ENCODE measurements at regions not wholly inside any gene's neighbourhood (a gene's known extent, or its start where the extent isn't known, plus 50 kb on each side); places are given as distances from the start of the nearest gene placed in this dataset.

- TF ChIP-seq, protein P1, sequence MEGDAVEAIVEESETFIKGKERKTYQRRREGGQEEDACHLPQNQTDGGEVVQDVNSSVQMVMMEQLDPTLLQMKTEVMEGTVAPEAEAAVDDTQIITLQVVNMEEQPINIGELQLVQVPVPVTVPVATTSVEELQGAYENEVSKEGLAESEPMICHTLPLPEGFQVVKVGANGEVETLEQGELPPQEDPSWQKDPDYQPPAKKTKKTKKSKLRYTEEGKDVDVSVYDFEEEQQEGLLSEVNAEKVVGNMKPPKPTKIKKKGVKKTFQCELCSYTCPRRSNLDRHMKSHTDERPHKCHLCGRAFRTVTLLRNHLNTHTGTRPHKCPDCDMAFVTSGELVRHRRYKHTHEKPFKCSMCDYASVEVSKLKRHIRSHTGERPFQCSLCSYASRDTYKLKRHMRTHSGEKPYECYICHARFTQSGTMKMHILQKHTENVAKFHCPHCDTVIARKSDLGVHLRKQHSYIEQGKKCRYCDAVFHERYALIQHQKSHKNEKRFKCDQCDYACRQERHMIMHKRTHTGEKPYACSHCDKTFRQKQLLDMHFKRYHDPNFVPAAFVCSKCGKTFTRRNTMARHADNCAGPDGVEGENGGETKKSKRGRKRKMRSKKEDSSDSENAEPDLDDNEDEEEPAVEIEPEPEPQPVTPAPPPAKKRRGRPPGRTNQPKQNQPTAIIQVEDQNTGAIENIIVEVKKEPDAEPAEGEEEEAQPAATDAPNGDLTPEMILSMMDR (conservative IDR thresholded peaks at IDR 0.05) = no peak
- TF ChIP-seq ZFX (IDR thresholded peaks at IDR 0.05) = no peak
- no peak overlapping the region for H3K27ac ChIP-seq
Measured at GRCh38 chr9:17894501-17895160, 315.8 kb downstream of the SH3GL2 start.

DNA sequence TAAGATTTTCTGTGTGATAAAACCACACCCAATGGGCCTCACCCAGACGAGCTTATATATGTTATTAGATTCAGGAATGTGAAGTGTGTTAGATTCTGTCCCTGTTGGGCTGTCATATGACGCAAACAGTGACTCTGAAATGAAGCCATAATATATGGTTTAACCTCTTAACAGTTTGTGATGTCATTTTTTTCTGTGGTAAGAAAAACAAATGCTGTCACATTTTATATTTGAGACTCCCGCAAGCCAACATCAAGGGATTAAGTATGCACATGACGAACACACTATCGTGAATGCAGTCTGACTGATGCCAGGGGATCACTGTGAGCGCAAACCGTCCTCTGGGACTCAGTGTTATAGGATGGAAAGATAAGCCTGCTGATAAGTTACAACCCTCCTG lies 321.7 kb downstream of the SH3GL2 start:
- TF ChIP-seq ZFX (IDR thresholded peaks at IDR 0.05) = no peak
- TF ChIP-seq, protein P1 (conservative IDR thresholded peaks at IDR 0.05) = no peak
- no peak overlapping the region for H3K27ac ChIP-seq

GRCh38 chr9:17905366-17905765 lies 326.5 kb downstream of the SH3GL2 start:
- TF ChIP-seq ZFX (IDR thresholded peaks at IDR 0.05) = no peak
- TF ChIP-seq, protein P1 (conservative IDR thresholded peaks at IDR 0.05) = no peak
- H3K27ac ChIP-seq = no peak overlapping the region

DNA sequence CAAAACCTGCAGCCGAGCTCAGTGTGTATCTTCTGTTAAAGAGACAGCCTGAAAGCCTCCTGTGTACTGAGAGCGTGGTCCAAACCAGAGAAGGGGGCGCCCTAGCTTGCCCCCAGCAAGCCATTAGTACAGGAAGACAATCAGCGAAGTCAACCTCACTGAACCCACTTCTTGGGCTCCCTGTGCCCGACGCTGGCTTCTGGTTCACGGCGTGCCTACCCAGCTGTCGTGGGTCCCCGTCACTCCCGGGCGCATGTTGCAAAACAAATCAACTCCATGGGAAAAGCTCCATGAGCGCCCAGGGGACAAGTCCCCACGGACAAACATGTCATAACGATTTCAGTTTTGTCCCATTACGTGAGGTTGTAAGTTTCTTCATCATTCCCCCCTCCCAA lies 326.9 kb downstream of the SH3GL2 start:
- TF ChIP-seq, protein P1 (conservative IDR thresholded peaks at IDR 0.05) = no peak
- no peak for TF ChIP-seq ZFX (IDR thresholded peaks at IDR 0.05)
- no peak overlapping the region for H3K27ac ChIP-seq

- TF ChIP-seq ZFX (IDR thresholded peaks at IDR 0.05) = no peak
- TF ChIP-seq, protein P1 (conservative IDR thresholded peaks at IDR 0.05) = no peak
- H3K27ac ChIP-seq = no peak overlapping the region
Measured at GRCh38 chr9:17906176-17906840, 327.4 kb downstream of the SH3GL2 start.

- no peak overlapping the region for H3K27ac ChIP-seq
- no peak for TF ChIP-seq ZFX (IDR thresholded peaks at IDR 0.05)
- TF ChIP-seq, protein P1 (conservative IDR thresholded peaks at IDR 0.05) = no peak
Measured at GRCh38 chr9:17906841-17907778, 328.2 kb downstream of the SH3GL2 start.

All from C4-2B (cell line).